Tibial artery (tissue), 4 donors: ENCODE measurements at regions not wholly inside any gene's neighbourhood (a gene's known extent, or its start where the extent isn't known, plus 50 kb on each side); places are given as distances from the start of the nearest gene placed in this dataset.

ENCODE experiments used
- DNase-seq, 2 donors: peaks; one replicate each; pipeline ENCODE4 v3.0.0-alpha.2; 2019
- H3K27ac ChIP-seq, 2 donors: fragments of 200-600 bp; sonication (generic) in 1 of 2; 1 replicate in 1 of 2; 2 replicates in 1 of 2; pipeline ENCODE4 v1.5.1; 2018 to 2019; ENCODE audit warnings: mild to moderate bottlenecking in 1 of 2
- H3K27me3 ChIP-seq, 2 donors: fragments of 200-600 bp; sonication (generic) in 1 of 2; one replicate each; pipeline versions ENCODE4 v1.5.1 to v1.6.0; 2016 to 2019
- H3K36me3 ChIP-seq, 3 donors: fragments of 200-600 bp; sonication (generic) in 2 of 3; one replicate each; pipeline ENCODE4 v1.5.1; 2016 to 2019; ENCODE audit warnings: mild to moderate bottlenecking in 2 of 3
- H3K4me1 ChIP-seq, 4 donors: fragments of 200-600 bp; sonication (generic) in 2 of 4; 1 replicate in 3 of 4; 2 replicates in 1 of 4; pipeline ENCODE4 v1.5.1; 2016 to 2019
- H3K4me3 ChIP-seq, 2 donors: fragments of 200-600 bp; sonication (generic) in 1 of 2; 1 replicate in 1 of 2; 2 replicates in 1 of 2; pipeline ENCODE4 v1.5.1; 2018 to 2019; ENCODE audit warnings: mild to moderate bottlenecking in 2 of 2
- H3K9me3 ChIP-seq, 3 donors: fragments of 200-600 bp; sonication (generic) in 1 of 3; one replicate each; pipeline ENCODE4 v1.5.1; 2016 to 2019
- CTCF ChIP-seq, 2 experiments: fragments of 200-600 bp in 1 of 2; fragments of 450-650 bp in 1 of 2; IDR thresholded peaks; one replicate each; pipeline ENCODE4 v1.5.1; 2017 to 2019; ENCODE audit warnings: antibody characterized with exemption in 2 of 2, mild to moderate bottlenecking in 1 of 2, moderate library complexity in 1 of 2
- intact Hi-C: fragments of 100-400 bp; cut with DNase I; formaldehyde crosslinking; loops from one replicate; pipeline ENCODE4 v1.15.0; 2023; ENCODE audit warnings: low total_unique reads

- no peak for DNase-seq
- no peaks in the 10 kb centered on the region for H3K36me3 ChIP-seq
- H3K4me3 ChIP-seq: no peak overlapping the region
- H3K4me1 ChIP-seq: no peaks in the 10 kb centered on the region
- no peak overlapping the region for H3K27ac ChIP-seq
- intact Hi-C loops: no loop called here
- no peaks in the 10 kb centered on the region for H3K9me3 ChIP-seq
- TF ChIP-seq CTCF (IDR thresholded peaks at IDR 0.05): no peak
- peaks cover 0 to 20% of the 10 kb centered on the region in 2 donors for H3K27me3 ChIP-seq
Measured at GRCh38 chr10:78997635-78998618, 70.8 kb upstream of the ZMIZ1 start.

GRCh38 chr10:79001082-79001885 is 67.5 kb upstream of the ZMIZ1 start:
- no peaks in the 10 kb centered on the region for H3K9me3 ChIP-seq
- no peaks in the 10 kb centered on the region for H3K4me1 ChIP-seq
- H3K4me3 ChIP-seq: no peak overlapping the region
- H3K27me3 ChIP-seq: peaks cover 0 to 25% of the 10 kb centered on the region in 2 donors
- intact Hi-C loops: no loop called here
- DNase-seq: no peak
- H3K27ac ChIP-seq: no peak overlapping the region
- TF ChIP-seq CTCF (IDR thresholded peaks at IDR 0.05): no peak
- no peaks in the 10 kb centered on the region for H3K36me3 ChIP-seq

- DNase-seq: no peak
- Histone ChIP-seq H3K36me3 (no peaks in the 10 kb centered on the region), H3K27ac (no peak overlapping the region), H3K4me1 (no peaks in the 10 kb centered on the region), H3K4me3 (no peak overlapping the region), H3K9me3 (no peaks in the 10 kb centered on the region), H3K27me3 (peaks cover 0 to 25% of the 10 kb centered on the region in 2 donors)
- intact Hi-C loops: no loop called here
- no peak for TF ChIP-seq CTCF (IDR thresholded peaks at IDR 0.05)
Measured at GRCh38 chr10:79002336-79002735, 66.4 kb upstream of the ZMIZ1 start.

GRCh38 chr10:79003183-79004100 is 65.3 kb upstream of the ZMIZ1 start:
- Histone ChIP-seq H3K9me3 (no peaks in the 10 kb centered on the region), H3K27me3 (peaks cover 0 to 24% of the 10 kb centered on the region in 2 donors), H3K36me3 (no peaks in the 10 kb centered on the region), H3K4me3 (no peak overlapping the region), H3K27ac (no peak overlapping the region), H3K4me1 (no peaks in the 10 kb centered on the region)
- DNase-seq: no peak
- intact Hi-C loops: no loop called here
- no peak for TF ChIP-seq CTCF (IDR thresholded peaks at IDR 0.05)

- Histone ChIP-seq H3K27me3 (peaks cover 0 to 18% of the 10 kb centered on the region in 2 donors), H3K27ac (no peak overlapping the region), H3K4me1 (no peaks in the 10 kb centered on the region), H3K9me3 (no peaks in the 10 kb centered on the region), H3K4me3 (no peak overlapping the region), H3K36me3 (no peaks in the 10 kb centered on the region)
- no peak for DNase-seq
- intact Hi-C loops: no loop called here
- no peak for TF ChIP-seq CTCF (IDR thresholded peaks at IDR 0.05)
Measured at GRCh38 chr10:79004311-79004710, 64.5 kb upstream of the ZMIZ1 start.
